RPMI7951 (cell line): ENCODE measurements at regions not wholly inside any gene's neighbourhood (a gene's known extent, or its start where the extent isn't known, plus 50 kb on each side); places are given as distances from the start of the nearest gene placed in this dataset.
"Not testable (repeated sequence)": the region's sequence is repeated elsewhere in the genome, so short reads cannot be mapped to it uniquely, and the experiment has no call there.

Experiments used
- DNase-seq: peaks from one replicate; pipeline ENCODE4 v3.0.0-alpha.2; 2012; ENCODE audit warnings: low read depth

DNA sequence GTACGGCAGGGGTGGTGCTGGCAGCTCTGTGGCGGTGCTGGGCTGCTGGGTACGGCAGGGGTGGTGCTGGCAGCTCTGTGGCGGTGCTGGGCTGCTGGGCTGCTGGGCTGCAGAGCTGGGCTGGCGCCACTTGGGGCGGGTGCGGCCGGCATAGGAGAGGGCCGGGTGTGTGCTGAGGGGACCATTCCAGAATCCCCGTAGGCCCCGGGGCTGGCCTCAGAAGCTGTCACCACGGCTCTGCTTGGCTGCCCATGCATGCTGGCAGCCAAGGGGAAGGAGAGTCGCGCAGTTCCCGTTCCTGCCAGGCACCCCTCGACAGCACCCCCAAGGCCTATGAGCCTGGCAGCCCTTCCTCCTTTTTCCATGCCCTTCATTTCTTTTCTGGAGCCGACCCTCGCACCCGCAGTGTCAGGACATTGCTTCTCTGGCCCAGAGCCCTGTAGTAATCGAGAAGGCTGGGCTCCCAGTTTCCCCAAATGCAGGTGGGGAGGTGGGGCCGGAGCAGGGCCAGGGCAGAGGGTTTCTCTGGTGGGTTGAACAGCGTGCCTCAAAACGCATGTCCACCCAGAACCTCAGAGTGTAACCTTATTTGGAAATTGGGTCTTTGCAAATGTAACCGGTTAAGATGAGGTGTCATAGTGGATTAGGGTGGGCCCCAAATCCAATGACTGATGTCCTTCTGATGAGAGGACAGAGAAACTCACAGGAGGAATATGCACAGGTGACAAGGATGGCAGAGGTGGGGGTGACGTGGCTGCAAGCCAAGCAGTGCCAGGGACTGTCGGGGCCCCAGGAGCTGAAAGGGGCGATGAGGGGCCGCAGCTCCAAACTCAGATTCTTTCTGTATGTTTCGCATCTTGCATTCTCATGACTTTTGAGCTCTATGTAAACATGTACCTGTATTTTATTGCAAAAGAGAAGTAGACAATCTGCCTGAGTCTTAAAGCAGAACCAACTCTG lies 71.0 kb upstream of the ACTRT2 start:
- DNase-seq = no peak

GRCh38 chr1:2950926-2951305 lies 70.4 kb upstream of the ACTRT2 start:
- no peak for DNase-seq

- no peak for DNase-seq
Measured at GRCh38 chr1:2951856-2952255, 69.4 kb upstream of the ACTRT2 start.

- no peak for DNase-seq
Measured at GRCh38 chr1:2952371-2952770, 68.9 kb upstream of the ACTRT2 start.

DNA sequence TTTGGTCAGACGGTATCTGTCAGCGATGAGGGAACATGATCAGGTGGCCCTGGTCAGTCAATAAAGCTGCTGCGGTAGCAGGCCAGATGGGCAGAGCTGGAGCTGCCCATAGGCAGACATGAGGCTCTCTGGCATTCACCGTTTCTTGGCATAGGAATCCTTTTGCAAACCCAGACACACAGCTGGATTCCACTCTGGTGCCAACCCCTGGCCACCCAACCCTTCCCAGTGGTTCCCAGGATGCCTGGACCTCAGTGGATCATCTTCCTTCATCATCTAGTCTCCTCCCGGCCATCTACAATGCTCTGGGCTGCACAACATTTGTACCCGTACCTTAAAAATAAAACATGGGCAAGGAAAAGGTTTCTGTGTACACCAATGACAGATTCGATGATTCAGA lies 68.3 kb upstream of the ACTRT2 start:
- no peak for DNase-seq

GRCh38 chr1:2953688-2954285 lies 67.5 kb upstream of the ACTRT2 start:
- no peak for DNase-seq

GRCh38 chr1:2955652-2956051 lies 65.6 kb upstream of the ACTRT2 start:
- DNase-seq = no peak

DNA sequence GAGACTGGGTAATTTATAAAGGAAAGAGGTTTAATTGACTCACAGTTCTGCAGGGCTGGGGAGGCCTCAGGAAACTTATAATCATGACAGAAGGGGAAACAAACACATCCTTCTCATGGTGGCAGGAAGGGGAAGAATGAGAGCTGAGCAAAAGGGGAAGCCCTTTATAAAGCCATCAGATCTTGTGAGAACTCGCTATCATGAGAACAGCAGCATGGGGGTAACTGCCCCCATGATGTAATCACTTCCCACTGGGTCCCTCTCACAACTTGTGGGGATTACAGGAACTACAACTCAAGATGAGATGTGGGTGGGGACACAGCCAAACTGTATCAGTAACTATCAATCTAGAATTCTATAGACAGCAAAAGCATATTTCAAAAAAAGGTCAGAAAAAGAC lies 64.7 kb upstream of the ACTRT2 start:
- no peak for DNase-seq

- no peak for DNase-seq
Measured at GRCh38 chr1:2957329-2957728, 63.9 kb upstream of the ACTRT2 start.

GRCh38 chr1:2959881-2960280 lies 61.4 kb upstream of the ACTRT2 start:
- DNase-seq = not testable (repeated sequence)

DNA sequence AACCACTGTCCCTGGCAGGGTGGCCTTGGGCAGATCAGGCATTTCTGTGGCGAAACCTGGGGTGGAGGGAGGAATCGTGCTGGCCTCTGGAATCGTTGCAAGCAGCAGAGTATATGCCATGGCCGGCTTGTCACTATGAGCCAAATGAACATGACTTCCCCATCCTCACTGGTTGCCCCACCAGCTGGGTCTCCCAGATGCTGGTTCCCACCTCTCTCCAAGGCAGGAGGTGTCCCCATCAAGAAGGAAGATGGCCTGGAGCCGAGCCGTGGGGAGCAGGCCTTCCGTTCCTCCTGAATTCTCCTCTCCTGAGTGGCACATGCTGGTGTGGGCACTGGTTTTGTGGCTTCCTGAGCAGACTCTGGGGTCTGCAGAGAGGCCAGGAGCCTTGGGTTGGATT lies 60.2 kb upstream of the ACTRT2 start:
- DNase-seq = no peak

DNA sequence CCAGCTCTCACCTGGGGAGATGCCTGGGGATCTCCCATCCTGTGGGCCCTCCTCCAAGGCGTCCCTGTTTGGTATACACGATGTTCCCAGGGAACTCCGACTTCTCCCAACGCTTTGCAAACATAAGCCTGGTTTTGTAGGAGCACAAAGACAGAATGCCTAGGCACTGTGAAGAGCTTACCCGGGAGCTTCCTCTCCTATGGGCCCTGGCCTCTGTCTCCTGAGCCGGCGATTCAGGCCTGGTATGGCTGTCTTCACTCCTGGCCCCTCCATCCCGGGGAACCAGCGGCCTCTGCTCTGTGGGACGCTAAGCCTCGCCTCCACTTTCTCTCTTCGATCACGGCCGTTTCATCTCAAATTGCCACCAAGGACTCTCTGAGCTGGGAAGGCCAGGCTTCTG lies 59.6 kb upstream of the ACTRT2 start:
- no peak for DNase-seq

- no peak for DNase-seq
Measured at GRCh38 chr1:2962061-2962460, 59.2 kb upstream of the ACTRT2 start.

GRCh38 chr1:2962541-2962940 lies 58.7 kb upstream of the ACTRT2 start:
- DNase-seq = no peak

DNA sequence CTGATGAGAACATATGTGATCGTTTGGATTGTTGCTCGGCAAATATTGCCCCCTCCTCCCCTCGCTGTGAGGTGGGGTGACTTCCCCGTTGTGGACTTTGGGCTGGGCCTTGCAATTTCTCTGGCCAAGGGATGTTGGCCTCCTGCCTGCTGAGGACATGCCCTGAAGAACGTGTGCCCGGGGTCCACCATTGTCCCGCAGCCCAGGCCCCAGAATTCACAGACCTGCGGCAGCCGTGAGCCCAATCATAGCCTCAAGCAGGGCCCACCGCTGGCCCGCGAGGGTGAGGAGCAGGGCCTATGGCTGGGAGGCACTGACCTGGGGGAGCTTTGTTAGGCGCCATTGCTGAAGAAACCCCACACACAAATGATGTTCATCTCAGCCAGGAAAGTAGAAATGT lies 58.3 kb upstream of the ACTRT2 start:
- DNase-seq = no peak

GRCh38 chr1:2965676-2966075 lies 55.6 kb upstream of the ACTRT2 start:
- DNase-seq = no peak

GRCh38 chr1:2966449-2967328 lies 54.6 kb upstream of the ACTRT2 start:
- DNase-seq = no peak

DNA sequence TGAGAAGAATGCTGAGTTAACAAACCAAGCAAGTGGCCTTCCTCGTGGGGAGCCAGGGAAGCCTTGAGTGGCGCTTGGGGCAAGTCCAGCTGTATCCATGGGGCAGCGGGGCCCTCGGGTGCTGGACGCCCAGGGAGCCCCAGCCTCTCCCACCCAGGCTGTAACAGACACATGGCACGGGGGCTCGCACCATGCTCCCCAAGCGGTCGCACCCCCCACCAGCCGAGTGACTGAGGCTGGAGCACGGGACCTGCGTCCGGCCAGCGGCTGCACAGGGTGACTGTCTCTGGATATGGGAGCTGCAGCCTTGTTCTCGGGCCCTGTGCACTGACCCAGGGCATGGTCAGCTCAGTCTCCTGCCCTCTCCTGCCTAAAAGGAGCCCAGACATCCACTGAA lies 53.9 kb upstream of the ACTRT2 start:
- DNase-seq = no peak

DNA sequence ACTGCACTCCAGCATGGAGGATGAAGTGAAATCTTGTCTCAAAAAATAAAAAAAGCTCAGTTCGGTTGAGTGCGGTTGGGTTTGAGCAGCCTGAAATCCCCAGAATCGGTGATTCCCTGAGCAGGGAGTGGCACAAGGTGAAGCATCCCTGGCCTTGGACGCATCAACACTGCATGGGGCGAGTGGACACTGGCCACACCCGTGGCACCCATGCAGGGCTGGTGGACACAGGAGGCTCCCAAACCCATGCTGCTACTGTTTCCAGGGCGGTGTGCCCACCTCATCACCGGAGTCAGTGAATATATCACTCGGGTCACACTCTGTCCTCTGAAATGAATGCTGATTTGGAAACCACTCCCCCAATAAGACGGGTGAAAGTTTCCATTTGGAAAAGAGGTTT lies 53.4 kb upstream of the ACTRT2 start:
- DNase-seq = no peak

DNA sequence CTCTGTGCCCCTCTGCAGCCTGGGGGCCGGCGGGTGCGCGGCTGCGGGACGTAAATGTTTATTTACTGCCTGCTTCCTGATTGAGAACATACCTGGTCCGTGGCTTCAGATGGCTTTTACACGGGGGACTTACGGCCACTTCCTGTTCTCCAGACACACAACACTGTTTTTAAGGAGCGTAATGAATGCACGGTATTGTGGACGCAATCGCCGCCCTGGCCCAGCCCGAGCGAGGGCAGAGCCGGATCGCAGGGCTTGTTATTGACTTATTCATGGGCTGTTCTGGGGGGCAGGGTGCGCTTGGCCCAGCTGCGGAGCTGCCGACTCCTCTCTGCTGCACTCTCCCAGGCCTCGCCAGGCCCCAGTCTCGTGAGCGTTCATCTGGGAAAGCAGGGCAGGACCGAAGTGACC lies 52.8 kb upstream of the ACTRT2 start:
- DNase-seq = no peak

DNA sequence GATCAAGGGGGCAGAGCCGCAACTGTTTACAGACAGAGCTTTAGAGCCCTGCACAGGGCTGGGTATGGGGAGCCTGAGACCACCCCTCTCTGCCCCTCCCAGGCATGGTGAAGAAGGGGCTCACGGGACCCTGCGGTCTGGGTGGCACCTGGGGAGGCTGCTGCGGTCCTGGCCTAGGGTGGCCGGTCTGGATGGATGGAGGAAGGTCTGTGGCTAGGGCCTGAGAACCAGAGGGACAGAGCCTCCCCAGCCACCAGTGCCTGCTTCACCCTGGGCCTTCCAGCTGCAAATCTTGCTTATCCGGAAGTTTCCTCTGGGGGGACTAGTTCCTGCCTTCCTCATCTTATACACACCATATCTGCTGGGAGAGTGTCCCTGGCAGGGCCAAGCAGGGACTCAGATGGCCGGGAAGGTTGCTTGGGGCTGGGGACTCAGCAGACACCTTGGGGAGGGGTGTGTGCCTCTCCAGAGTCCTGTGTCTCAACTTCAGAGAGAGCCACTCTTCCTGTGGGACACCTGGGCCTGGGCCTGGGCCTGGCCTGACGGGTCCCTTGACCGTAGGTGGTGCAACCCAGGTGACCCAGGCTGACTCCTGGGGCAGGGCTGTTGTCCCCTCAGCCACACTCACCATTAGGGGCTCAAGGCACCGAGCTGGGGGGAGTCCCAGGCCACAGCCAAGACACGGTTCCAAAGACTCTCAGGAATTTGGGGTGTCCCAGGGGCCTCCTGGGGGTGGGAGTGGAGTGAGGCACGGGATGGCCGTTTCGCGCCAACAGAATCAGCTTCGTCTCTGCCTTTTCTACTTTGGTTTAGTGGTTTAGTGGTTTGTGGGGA lies 52.0 kb upstream of the ACTRT2 start:
- no peak for DNase-seq
